Amygdala (tissue), 56 donors: ENCODE measurements at regions not wholly inside any gene's neighbourhood (a gene's known extent, or its start where the extent isn't known, plus 50 kb on each side); places are given as distances from the start of the nearest gene placed in this dataset.
"Not testable (repeated sequence)": the region's sequence is repeated elsewhere in the genome, so short reads cannot be mapped to it uniquely, and the experiment has no call there.

Experiments used
- DNase-seq, 56 donors: peaks; one replicate each; lab custom pipeline; 2025; lab: John Stamatoyannopoulos, UW

DNA sequence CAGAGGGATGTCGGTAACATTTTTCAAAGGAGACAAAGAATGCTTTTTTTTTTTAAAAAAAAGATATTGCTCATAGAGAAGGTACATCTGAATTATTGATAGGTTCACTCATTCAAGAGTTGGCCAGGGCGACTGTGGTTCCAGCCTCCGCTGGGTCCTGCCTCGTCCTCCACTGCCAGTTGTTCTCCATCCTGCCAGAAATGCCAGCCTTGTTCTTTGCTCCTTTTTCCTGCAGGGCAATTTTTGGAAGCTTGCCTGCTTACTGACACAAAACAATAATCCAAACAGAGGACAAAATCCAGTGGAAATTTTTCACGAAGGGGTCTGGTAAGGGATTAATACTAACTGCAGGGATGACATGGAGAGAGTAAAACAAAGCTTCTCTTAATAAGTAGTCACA lies 1113.0 kb downstream of the CBLN2 start:
- peak in 17 of 56 donors; percentile 1 to 29 (median 6) for DNase-seq

DNA sequence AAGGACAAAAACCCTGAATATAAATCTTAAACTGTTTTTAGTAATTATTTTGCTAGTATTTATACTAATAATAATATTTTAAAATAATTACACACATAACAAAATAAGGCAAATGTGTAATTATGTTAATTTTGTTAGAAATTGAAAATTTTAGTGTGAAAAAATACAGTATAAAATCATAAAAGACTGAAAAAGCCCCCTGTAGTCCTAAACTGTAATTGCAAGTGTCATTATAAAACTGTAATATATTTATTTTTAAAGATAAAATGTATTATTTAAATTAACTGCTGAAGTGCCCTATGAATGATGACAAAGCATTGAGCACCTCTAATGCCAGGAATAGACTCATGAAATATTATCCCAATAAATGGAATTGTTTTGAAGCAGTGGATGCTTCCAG lies 1117.7 kb downstream of the CBLN2 start:
- no peak for DNase-seq

DNA sequence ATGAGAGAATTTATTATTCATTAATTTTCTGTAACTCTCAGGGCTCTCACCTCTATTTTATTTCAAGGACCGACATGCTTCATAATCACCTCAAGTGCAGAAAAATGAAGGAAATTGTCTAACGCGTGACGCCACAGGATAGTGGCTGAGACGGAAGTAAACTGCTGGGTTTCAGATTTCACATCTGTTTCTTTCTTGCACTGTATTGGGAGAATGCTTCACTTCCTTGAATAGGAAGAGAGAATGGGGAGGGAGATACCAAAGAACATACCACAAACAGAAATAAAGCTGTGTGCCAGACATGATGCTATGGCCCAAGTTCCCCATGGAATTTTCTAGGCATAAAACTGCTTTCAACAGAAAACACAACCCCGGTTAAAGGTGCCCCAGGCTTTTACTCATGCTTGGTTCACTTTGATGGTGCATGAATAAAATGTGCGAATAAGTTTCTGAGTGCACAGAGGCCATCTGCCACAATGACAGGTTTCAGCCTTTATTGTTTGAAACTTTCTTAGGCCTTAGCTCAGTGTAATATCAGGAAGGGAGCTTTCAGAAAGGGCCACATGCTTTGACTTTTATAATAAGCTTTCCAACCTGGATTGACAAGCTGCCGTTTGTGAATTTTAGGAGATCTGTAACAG lies 1116.4 kb downstream of the SOCS6 start:
- no peak for DNase-seq

DNA sequence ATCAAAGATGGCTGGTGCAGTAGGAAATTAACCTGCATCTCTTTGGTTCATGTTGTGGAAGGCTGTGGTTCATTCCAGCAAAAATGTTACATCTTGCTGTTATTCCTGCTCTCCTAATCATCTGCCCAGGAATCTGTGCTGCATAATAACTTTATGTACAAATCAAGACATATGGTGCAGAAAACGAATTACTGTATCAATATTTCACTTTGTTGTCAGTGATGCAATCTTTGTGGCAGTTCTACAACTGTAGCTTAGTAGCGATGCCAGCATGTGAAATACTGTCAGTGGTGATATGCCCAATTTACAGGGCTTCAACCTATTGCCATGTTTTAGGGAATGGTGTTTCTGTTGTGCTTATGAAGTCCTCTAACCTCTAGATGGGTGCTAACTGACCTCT lies 1114.7 kb downstream of the SOCS6 start:
- DNase-seq, result no peak

DNA sequence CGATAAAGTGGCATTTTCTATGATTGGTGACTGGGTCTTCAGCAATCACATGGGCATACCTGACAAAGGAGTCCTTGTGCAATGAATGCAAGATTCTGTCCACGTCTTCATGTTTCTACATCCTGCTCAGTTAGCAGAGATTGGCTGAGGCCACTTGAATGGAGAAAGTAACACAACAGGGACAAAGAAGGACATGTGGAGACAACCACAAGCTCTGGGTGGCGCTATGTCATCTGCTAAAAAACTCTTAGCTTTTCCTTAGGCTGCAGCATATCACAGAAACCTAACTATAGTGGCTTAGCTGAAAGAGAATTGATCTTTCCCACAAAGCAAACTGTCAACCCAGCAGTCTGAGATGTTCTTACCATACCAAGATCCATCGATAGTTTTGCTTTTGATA lies 1109.7 kb downstream of the SOCS6 start:
- DNase-seq, result peak in 48 of 56 donors; percentile 1 to 79 (median 20)

DNA sequence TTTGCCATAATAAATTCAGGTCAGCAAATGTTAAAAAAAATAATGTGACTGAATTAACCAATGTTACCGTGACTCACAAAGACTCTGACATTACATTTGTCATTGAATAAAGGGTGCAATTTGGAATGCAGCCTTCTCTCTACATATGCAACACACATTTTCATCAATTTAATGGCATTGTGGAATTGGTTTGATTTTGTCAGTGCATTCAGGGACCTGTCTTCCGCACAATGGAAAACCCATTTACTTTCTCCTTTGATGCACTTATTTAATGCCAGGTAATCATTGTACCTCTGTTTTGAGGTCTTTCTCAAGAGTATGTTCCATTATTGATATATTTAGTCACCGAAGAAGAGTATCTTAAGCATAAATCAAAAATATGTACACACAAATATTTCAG lies 1099.3 kb downstream of the SOCS6 start:
- no peak for DNase-seq

DNA sequence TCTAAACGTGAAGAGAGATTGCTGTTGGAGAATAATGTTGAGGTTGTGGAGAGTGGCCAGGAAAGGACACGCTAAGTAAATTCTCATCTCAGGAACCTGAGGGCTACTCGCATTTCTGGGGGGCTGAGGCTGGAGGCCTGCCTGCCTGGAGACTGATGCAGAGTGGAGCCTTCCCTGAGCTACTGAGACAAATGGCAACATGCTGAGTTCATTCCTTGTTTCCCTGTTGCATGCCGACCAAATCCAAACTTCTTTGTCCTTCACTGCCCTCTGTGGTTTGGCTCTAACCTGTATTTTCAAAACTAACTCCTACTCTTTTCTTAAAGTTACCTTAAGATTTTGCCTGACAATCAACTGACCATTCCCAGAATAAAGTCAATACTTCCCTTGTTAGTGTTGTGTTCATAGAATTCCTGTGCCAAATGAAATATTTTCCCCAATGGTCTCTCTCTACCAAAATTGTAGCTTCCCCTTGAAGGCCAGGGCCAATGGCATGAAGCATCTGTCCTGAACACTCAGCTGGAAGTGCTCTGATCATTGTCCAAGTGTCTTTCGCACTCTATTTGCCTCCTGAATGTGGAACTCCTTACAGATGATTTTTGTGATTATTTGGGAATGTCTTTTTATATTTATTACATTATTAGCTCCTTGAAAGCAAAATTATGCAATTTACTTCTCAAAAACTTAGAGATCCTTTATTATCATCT lies 1085.6 kb downstream of the SOCS6 start:
- DNase-seq, result no peak

DNA sequence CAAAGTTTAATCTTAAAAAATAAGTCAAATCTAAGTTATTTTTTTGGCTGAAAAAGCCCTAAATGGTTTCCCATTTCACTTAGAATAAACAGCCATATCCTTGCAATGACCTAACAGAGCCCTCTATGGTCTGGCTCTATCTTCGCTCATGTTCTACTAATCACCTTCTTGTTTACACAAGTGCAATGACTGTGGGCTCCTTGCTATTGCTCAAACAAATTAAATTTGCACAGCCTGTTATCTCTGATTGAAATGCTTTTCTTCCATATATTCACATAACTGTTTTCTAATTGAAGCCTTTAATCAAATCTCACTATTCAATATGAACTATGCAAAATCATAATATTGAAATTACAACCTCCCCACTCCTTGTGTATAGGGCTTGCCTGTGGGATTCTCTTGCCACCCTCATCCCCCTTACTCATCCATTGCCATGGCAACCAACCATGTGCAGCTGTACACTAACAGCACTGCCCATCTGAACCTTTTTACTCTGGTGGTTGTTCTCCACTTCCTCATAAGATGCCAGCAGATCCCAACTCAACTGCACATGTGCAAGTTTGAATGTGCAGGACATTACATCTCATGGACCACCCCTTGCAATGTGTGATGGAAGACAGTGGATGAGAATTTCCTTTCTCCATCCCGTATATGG lies 1083.2 kb downstream of the SOCS6 start:
- DNase-seq, result no peak

DNA sequence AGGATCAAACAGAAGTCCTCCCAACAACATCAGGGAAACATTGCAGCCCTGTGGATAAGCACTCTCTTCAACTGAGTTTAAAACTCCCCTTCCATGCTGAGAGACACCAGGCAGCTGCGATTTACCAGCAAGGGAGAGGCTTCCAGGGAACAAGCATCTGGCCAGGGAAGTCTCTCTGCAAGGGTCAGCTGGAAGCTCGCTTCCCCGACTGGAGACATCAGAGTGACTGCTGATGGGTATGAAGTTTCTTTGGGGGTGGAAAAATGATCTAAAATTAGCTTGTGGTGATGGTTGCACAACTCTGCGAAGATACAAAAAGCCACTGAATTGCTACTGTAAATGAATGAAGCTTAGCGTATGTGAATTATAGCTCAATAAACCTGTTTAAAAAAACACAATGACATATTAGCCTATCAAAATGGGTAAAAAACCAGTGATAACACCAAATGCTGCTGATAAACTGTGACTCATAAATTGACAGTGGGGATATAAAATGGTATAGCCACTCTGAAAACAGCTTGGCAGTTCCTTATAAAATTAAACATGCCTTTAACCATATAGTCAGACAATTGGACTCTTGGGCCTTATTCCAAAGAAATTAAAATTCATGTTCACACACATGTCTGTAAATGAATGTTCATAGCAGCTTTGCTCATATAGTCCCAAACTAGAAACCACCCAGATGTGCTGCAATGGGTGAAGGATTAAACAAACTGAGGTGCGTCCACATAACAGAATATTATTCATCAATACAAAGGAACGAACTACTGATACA lies 1082.0 kb downstream of the SOCS6 start:
- DNase-seq, result no peak

DNA sequence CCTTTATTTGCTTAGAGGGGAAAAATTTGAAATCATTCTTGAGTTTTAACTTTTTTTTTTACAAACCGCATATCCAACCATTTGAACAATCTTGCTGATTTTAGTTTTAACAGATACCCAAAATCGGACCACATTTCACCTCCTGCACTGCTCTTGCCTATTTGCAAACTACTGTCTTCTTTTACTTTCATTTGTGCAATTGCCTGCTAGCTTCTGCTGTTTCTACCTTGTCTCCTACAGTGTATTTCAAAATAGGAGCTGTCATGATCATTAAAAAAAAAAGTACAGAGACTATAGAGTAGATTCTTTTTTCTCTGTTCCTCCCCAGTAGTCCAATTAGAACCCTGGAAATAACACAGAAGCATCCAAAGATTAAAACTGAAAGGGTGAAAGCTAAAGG lies 1081.2 kb downstream of the SOCS6 start:
- DNase-seq, result no peak

DNA sequence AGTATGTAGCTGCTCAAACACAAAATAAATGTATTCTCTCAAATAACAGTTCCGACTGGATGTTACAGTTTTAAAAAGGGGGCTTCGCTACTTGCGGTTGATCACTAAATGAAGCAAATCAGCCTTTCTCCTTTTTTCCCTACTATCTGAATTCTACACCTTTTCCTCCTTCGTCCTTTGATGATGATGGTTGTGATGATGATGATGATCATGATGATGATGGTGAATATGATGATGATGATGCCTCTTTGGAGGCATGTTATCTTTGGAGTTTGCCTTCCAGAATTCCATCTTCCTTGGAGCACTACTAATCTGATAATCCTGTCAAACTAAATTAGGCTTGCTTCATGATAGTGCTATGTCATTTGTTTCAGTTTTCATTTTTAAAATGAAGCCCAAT lies 1073.3 kb downstream of the SOCS6 start:
- no peak for DNase-seq

DNA sequence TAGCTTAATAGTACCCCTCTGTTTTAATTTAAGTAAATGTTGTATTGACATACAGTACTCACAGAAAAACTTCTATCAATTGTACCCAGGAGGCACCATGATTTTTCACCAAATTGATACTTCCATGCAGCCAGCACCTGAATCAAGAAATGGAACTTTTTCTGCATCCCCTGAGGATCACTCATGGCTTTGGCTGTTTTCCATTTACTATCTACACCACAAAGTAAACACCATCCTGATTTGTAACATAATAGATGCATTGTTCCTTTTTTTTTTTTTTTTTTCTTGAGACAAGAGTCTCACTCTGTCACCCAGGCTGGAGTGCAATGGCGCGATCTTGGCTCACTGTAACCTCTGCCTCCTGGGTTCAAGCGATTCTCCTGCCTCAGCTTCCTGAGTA lies 1066.8 kb downstream of the SOCS6 start:
- not testable (repeated sequence) for DNase-seq

DNA sequence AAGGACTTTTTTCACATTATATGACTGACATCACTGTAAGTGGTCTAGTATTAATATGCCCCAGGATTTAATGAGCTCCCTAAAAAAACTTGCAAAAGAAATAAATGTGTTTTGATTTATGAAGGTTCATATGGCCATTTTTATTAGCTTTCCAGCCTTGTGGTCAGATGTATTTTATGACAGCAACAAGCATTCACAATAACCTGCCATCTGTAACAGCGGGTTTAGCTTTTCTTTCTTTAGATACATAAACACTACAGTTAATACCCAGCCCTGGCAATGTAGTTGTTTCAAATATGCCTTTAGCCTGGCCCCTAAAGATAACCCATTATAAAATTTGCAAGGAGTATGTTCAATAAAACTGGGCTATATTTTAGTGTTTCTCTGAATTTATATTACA lies 1063.8 kb downstream of the SOCS6 start:
- DNase-seq, result no peak

DNA sequence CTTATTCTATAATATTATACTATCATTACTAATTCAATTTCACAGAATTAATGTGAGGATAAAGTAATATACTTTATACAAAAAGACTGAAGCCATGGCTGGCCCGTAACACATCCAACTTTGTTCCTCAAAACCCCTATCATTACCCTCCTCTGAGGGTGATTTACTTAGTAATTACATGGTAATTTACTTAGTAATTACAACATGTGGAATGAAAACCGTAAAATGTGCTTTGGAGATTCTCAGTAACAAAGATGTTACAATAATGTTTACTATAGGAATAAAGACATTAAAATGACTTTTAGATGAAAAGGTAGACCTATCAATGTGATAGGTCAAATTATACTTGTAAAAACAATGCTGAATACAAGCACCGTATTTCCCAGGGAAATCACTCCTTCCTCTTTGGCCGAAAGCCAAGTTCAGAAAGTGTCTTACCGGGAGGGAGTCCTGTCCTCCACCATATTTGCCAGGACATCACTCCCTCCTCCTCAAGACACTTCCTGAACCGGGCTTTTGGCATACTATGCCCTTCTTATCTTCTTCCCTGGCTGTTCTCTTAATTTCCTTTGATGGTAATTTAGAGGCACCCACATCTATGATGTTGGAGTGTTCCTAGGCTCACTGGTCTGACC lies 1047.8 kb downstream of the SOCS6 start:
- no peak for DNase-seq

DNA sequence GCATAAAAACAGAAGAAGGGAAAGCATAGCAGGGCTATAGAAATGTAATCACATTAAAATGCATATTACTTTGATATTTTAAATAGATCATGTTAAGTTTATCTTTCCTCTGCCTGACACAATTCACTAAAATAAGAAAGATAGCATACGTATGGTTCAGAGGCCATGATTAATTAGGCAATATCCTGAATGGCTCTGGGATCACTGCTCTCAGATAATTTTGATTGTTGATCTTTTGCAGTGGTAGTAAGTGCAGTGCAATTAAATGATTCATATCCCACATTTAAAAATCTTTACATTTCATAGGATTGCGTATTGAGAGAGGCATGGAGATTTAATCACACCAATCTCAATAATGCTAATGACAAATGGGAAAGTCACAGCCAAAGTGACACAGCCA lies 1040.7 kb downstream of the SOCS6 start:
- no peak for DNase-seq

DNA sequence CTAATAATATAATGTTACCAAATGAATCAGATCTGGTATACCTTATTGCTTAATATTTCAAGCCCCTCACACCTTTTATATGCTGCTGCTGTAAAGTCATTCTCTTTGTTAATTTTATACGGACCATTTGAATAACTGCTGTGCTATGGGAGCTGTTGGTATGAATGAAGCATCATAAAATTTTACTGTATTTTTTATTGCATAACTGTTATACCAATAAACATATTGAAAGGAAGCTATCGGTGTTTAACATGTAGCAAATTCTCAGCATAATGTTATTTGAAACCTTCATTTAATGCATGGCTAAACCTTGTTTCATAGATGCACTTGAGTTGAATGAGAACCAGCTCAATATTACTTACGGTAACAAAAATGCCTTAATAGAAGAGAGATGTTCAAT lies 1040.3 kb downstream of the SOCS6 start:
- no peak for DNase-seq

DNA sequence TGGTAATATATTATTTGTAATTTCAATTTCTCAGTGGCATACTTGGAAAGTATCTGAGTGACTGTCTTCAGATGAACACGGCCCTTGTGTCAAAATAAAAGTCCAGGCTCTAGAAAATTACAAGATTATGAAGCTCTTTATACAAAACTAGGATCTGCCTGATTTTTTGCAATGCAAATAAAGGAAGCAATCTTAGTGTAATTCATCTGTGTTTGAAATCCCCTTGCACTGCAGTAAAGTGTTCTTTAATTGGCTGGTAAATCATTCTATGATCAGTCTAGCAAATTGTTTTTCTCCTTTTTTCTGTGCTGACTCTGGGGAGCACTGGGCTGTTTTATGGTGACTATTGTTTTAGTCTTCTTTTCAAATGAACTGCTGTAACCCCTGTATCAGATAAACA lies 1039.0 kb downstream of the SOCS6 start:
- no peak for DNase-seq

DNA sequence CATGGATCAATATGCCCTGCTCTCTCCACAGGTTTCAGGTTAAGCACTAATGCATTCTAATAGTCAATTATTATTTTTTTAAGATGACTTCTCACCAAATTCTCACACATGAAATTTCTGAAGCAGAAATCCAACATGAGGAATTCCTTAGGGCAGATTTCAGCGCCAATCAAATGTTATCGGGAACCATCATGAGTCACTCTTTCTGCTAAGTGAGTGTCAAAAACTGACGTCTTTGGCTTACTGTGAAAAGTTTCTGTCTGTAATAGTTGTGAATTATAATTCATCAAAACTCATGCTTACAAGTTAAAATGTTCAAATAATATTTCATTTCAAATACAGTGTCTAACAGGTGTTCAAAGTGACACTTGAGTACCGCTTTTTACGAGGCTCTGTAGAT lies 1038.6 kb downstream of the SOCS6 start:
- no peak for DNase-seq

DNA sequence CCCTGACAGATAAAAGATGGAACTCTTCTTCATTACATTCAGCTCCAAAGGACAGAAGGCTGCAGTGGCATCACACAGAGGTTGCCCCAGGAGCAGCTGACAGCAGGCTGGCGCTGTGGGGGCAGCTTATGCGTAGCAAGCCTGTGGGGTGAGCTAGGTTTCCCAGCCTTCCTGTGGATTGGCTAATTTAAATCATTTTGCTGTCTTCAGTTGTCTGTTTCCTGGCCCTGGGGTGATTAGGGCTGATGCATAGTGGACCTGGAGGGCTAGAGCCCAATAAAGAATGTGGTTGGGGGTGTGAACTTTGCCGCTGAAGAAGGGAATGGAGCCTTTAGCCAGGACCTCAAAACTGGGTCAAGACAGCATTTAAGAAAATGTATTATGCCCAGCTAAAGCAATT lies 1038.0 kb downstream of the SOCS6 start:
- DNase-seq, result no peak

DNA sequence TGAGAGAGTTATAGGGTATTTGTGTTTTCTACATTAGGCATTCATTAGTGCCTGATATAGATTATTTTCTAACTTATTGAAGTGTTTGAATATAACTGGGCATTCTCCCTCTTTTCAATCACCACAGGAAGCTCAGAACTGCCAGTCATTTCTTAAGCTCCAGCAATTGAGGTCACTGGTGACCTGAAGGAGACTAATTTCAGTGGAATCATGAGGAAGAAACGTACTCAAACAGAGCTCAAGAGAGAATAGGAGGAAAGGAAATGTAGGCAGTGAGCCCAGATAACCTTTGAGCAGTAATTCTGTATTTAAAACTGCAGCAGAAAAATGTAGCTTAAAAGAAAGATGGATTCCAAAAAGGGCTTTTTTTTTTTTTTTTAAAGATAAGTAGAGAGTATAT lies 1035.5 kb downstream of the SOCS6 start:
- no peak for DNase-seq

DNA sequence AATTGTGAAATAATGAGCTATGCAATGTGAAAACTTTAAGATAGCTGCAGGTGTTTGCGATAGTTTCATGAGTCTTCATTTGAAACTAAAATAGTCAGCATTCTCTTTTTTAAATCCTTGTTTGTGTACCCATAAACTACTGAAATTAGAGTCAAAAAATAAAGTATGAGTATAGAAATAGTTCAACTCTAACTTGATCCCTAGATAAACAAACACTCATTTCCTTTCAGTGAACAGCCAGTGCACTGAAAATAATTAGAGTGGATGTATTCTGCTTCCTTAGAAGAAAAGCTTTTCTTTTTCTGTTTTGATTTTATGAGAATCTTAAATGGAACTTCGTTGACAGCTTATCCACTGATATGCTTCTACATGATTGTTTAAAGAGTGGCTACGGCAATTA lies 1033.4 kb downstream of the SOCS6 start:
- no peak for DNase-seq
